ENCODE measurements at regions not wholly inside any gene's neighbourhood (a gene's known extent, or its start where the extent isn't known, plus 50 kb on each side); places are given as distances from the start of the nearest gene placed in this dataset.
"Not testable (repeated sequence)": the region's sequence is repeated elsewhere in the genome, so short reads cannot be mapped to it uniquely, and the experiment has no call there.

DNA sequence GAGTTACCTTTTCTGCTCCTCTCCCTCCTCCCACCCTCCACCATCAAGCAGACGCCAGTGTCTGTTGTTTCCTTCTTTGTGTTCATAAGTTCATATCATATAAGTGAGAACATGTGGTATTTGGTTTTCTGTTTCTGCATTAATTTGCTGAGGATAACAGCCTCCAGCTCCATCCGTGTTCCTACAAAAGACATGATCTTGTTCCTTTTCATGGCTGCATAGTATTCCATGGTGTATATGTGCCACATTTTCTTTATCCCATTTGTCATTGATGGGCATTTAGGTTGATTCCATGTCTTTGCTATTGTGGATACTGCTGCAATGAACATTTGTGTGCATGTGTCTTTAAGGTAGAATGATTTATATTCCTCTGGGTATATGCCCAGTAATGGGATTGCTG, 74.5 kb downstream of the KBTBD8 start:
- H3K23ac ChIP-seq (ENCODE audit: insufficient read length); POLR2A ChIA-PET (ENCODE audit: partially characterized antibody); H3K23me2 ChIP-seq (ENCODE audit: low read depth, low read length); DNase-seq (ENCODE audit: low read depth in 1 of 2, low spot score in 2 of 2); H3K14ac ChIP-seq (ENCODE audit: insufficient read length); H3K36me3 ChIP-seq (ENCODE audit: control insufficient read depth in 2 of 4, insufficient read depth in 4 of 4, low read length in 3 of 4); H3K56ac ChIP-seq (replicated peaks; ENCODE audit: insufficient read length, low read depth, low read length); H4K5ac ChIP-seq (ENCODE audit: insufficient read length, low read depth, low read length); H3K4me2 ChIP-seq (ENCODE audit: insufficient read depth in 1 of 2, low read depth in 2 of 2, low read length in 2 of 2); H2BK20ac ChIP-seq (ENCODE audit: low read length); H3K79me1 ChIP-seq (ENCODE audit: low read depth, low read length); H3K4me1 ChIP-seq (replicated peaks in 1 of 4; ENCODE audit: control insufficient read depth in 3 of 4, insufficient read depth in 4 of 4, low read length in 3 of 4); H2BK120ac ChIP-seq (replicated peaks; ENCODE audit: low read depth, low read length); H2BK15ac ChIP-seq (ENCODE audit: low read length); H2BK12ac ChIP-seq (ENCODE audit: low read depth, low read length); H3K4me3 ChIP-seq (ENCODE audit: extremely low read depth in 1 of 4, insufficient read depth in 2 of 4, low read depth in 3 of 4, low read length in 4 of 4); H3K9ac ChIP-seq (replicated peaks in 1 of 4; ENCODE audit: extremely low read depth in 1 of 4, low read depth in 3 of 4, low read length in 3 of 4); H3K79me2 ChIP-seq (ENCODE audit: control insufficient read depth in 1 of 2, insufficient read depth in 2 of 2, low read length in 2 of 2); FAIRE-seq; H4K20me1 ChIP-seq (replicated peaks in 1 of 2; ENCODE audit: control insufficient read depth in 1 of 2, insufficient read depth in 2 of 2, low read length in 2 of 2); H3K27me3 ChIP-seq (replicated peaks in 1 of 4; ENCODE audit: control insufficient read depth in 3 of 4, extremely low read depth in 1 of 4, insufficient read depth in 3 of 4, low read length in 3 of 4); H2AK5ac ChIP-seq (ENCODE audit: low read depth, low read length); H3K4ac ChIP-seq (replicated peaks; ENCODE audit: insufficient read length, low read depth, low read length); H3K27ac ChIP-seq (ENCODE audit: low read depth, low read length); H4K91ac ChIP-seq (replicated peaks; ENCODE audit: insufficient read length, low read length); H3K18ac ChIP-seq (ENCODE audit: extremely low read depth, low read length); H4K8ac ChIP-seq (ENCODE audit: extremely low read depth, insufficient read depth, low read length); H2BK5ac ChIP-seq (ENCODE audit: low read depth, low read length); H2AFZ ChIP-seq (ENCODE audit: low read length); H3K9me3 ChIP-seq (ENCODE audit: insufficient read depth in 2 of 2, low read depth in 1 of 2, low read length in 1 of 2): not testable (repeated sequence)
- WGBS, 2 experiments (ENCODE audit: extremely low coverage in 1 of 2, insufficient coverage in 1 of 2, insufficient read length in 1 of 2, insufficient replicate concordance in 2 of 2, low coverage in 1 of 2, low lambda C conversion rate in 2 of 2, missing lambda C conversion rate in 1 of 2): 88% methylated on average over 2 of the region's 2 CpGs; no CpG with 5 or more reads in 1 of the 2 experiments
- CTCF ChIA-PET (ENCODE audit: partially characterized antibody): interaction anchor here (1.7 kb wide), 1 partner anchor 27 kb away, joined by 4 read pairs; no protein-coding TSS in a partner anchor

Measured in H1 (cell line).